A673 (cell line): ENCODE measurements at regions not wholly inside any gene's neighbourhood (a gene's known extent, or its start where the extent isn't known, plus 50 kb on each side); places are given as distances from the start of the nearest gene placed in this dataset.

Experiments
- EZH2 ChIP-seq: fragments of 200-600 bp; sonication (generic); IDR thresholded peaks from 2 replicates; pipeline ENCODE4 v1.6.1; 2017; ENCODE audit warnings: borderline replicate concordance, low read depth, mild to moderate bottlenecking, mixed read lengths, antibody characterized with exemption, low read length; ENCODE audit not compliant: poor library complexity, severe bottlenecking
- TF ChIP-seq, protein P1 (sequence below): fragments of 300-800, 200-600 bp; sonication (generic); conservative IDR thresholded peaks from 2 replicates; pipeline ENCODE4 v1.5.1; 2017; ENCODE audit warnings: low read depth, mild to moderate bottlenecking, antibody characterized with exemption, low read length, moderate library complexity, mixed read lengths

DNA sequence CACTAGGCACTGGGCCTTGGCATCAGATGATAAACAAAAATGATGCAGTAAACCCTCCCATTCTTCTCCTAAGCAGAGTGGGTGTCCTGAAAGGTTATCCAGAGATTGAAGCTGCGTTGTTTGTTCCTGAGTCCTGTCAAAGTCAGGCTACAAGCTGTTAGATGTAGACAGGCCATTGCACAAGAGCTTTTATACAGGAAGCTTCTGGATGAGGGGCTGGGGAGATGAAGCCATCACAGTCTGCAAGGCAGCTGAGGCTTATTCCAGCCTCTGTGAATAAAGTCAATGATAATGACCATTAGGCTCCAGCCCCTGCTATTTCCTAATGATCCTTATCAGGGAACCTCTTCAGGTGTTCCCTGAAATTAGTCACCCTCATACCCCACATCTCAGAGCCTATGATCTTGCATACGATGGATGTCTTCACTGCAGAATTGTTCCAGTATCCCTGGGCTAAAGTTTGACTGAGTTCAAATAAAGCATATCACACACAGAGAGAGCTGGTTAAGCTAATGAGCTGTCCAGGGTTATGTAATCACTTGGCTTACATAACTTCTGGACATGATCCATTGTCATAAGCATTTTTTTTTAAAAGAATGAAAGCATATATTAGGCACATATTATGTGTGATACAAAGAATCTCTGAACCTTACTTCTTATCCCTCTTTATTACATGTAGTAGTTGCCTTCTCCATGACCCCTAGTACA, 337.1 kb upstream of the OR4E1 start:
- TF ChIP-seq EZH2 = no peak
- TF ChIP-seq, protein P1, sequence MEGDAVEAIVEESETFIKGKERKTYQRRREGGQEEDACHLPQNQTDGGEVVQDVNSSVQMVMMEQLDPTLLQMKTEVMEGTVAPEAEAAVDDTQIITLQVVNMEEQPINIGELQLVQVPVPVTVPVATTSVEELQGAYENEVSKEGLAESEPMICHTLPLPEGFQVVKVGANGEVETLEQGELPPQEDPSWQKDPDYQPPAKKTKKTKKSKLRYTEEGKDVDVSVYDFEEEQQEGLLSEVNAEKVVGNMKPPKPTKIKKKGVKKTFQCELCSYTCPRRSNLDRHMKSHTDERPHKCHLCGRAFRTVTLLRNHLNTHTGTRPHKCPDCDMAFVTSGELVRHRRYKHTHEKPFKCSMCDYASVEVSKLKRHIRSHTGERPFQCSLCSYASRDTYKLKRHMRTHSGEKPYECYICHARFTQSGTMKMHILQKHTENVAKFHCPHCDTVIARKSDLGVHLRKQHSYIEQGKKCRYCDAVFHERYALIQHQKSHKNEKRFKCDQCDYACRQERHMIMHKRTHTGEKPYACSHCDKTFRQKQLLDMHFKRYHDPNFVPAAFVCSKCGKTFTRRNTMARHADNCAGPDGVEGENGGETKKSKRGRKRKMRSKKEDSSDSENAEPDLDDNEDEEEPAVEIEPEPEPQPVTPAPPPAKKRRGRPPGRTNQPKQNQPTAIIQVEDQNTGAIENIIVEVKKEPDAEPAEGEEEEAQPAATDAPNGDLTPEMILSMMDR = no peak
